Superior temporal gyrus (tissue), 1 donor: ENCODE measurements at regions not wholly inside any gene's neighbourhood (a gene's known extent, or its start where the extent isn't known, plus 50 kb on each side); places are given as distances from the start of the nearest gene placed in this dataset.

ENCODE experiments used
- DNase-seq: peaks from one replicate; pipeline ENCODE4 v3.0.0-alpha.2; 2016; ENCODE audit errors: extremely low spot score

- DNase-seq, result no peak
Measured at GRCh38 chr1:39107341-39108290, 81.5 kb downstream of the NDUFS5 start.

- no peak for DNase-seq
Measured at GRCh38 chr1:39109644-39110043, 83.5 kb downstream of the NDUFS5 start.

GRCh38 chr1:39110325-39110851 lies 84.2 kb downstream of the NDUFS5 start:
- DNase-seq, result no peak

- no peak for DNase-seq
Measured at GRCh38 chr1:39110882-39111281, 84.7 kb downstream of the NDUFS5 start.

GRCh38 chr1:39113109-39113743 lies 87.1 kb downstream of the NDUFS5 start:
- no peak for DNase-seq

- DNase-seq, result no peak
Measured at GRCh38 chr1:39115271-39116110, 89.0 kb upstream of the MACF1 start.

- no peak for DNase-seq
Measured at GRCh38 chr1:39116116-39116607, 88.3 kb upstream of the MACF1 start.

GRCh38 chr1:39116860-39117728 lies 87.4 kb upstream of the MACF1 start:
- no peak for DNase-seq

- no peak for DNase-seq
Measured at GRCh38 chr1:39117899-39118450, 86.5 kb upstream of the MACF1 start.

- DNase-seq, result no peak
Measured at GRCh38 chr1:39122056-39122455, 82.4 kb upstream of the MACF1 start.

- no peak for DNase-seq
Measured at GRCh38 chr1:39124282-39124681, 80.2 kb upstream of the MACF1 start.

- DNase-seq, result no peak
Measured at GRCh38 chr1:39127513-39127912, 77.0 kb upstream of the MACF1 start.

GRCh38 chr1:39128126-39128525 lies 76.4 kb upstream of the MACF1 start:
- DNase-seq, result no peak

- DNase-seq, result no peak
Measured at GRCh38 chr1:39128959-39129358, 75.5 kb upstream of the MACF1 start.

GRCh38 chr1:39129514-39129913 lies 75.0 kb upstream of the MACF1 start:
- no peak for DNase-seq

GRCh38 chr1:39130325-39130724 lies 74.2 kb upstream of the MACF1 start:
- DNase-seq, result no peak

- no peak for DNase-seq
Measured at GRCh38 chr1:39131940-39132339, 72.6 kb upstream of the MACF1 start.

- no peak for DNase-seq
Measured at GRCh38 chr1:39132505-39133339, 71.8 kb upstream of the MACF1 start.

GRCh38 chr1:39133340-39133684 lies 71.2 kb upstream of the MACF1 start:
- DNase-seq, result no peak
